ENCODE measurements at regions not wholly inside any gene's neighbourhood (a gene's known extent, or its start where the extent isn't known, plus 50 kb on each side); places are given as distances from the start of the nearest gene placed in this dataset.
"Not testable (repeated sequence)": the region's sequence is repeated elsewhere in the genome, so short reads cannot be mapped to it uniquely, and the experiment has no call there.

- not testable (repeated sequence) for DNase-seq
Measured at GRCh38 chr9:79500196-79500864, 71.4 kb upstream of the TLE4 start.

GRCh38 chr9:79501546-79501945 lies 70.2 kb upstream of the TLE4 start:
- DNase-seq, result no peak

GRCh38 chr9:79507801-79508200 lies 64.0 kb upstream of the TLE4 start:
- no peak for DNase-seq

- DNase-seq, result no peak
Measured at GRCh38 chr9:79512251-79512650, 59.5 kb upstream of the TLE4 start.

Data from NCI-H774 (cell line).